OCI-M2 (cell line): ENCODE measurements at regions not wholly inside any gene's neighbourhood (a gene's known extent, or its start where the extent isn't known, plus 50 kb on each side); places are given as distances from the start of the nearest gene placed in this dataset.

Source experiments
- DNase-seq: peaks from one replicate; lab custom pipeline; 2025; ENCODE audit not compliant: unreplicated experiment; lab: John Stamatoyannopoulos, UW

DNA sequence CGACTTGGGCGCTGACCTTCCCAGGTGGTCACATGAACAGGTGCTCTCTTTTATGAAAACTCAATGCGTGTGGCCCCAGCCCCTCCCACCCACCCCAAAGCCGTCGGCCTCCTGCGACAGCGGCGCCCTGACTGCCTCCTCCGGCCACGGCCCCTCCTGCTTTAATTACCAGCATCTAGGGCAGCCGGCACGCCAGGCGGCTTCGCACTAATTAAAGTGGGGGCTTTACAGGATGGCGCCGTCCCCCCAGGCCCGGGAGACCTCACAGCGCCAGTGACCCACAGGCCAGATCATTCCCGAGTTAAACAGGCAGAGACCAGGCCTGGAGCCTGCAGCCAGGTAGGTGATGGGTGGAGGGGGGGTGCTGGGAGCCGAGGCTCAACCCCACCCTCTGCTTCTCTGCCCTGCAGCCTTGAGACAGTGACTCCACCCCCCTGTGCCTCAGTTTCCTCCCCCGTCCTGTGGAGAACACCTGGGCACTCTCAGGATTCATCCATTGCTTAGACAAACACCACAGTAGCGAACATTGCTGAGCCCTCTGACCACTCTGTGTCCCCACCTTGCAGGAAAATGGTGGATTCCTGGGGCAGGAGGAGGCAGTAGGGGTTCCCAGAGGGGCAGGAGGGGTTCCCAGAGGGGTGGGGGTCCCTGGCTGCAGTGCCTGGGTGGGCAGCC lies 100.8 kb downstream of the MICALL2 start:
- no peak for DNase-seq

- DNase-seq = no peak
These were observed 100.2 kb downstream of the MICALL2 start for GRCh38 chr7:1359051-1359400.

- DNase-seq = no peak
These were observed 99.4 kb downstream of the MICALL2 start for GRCh38 chr7:1359681-1360485.

DNA sequence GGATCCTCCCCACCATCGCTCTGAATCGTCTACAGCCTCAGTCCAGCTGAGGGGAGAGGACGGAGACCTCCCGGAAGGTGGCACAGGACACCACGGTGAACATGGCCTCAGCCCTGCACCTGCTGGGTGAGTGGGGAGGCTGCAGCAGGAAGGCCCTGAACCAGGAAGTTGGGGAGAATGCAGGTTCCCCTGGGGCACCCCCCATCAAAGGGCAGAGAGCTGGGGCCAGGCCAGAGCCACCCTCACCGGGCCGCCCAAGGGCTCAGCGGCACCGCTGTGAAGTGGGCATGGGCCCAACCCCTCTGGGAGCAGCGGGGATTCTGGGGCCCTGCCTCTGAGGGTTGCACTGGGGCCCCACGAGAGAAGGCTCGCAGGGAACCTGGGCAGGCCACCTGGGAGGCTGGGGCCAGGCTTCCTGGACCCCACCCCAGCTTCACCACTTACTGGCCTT lies 98.7 kb downstream of the MICALL2 start:
- no peak for DNase-seq

GRCh38 chr7:1361016-1361755 lies 98.1 kb downstream of the MICALL2 start:
- no peak for DNase-seq

GRCh38 chr7:1361756-1362125 lies 97.5 kb downstream of the MICALL2 start:
- no peak for DNase-seq

- DNase-seq = no peak
These were observed 97.0 kb downstream of the MICALL2 start for GRCh38 chr7:1362301-1362700.

GRCh38 chr7:1364068-1364905 lies 95.0 kb downstream of the MICALL2 start:
- DNase-seq = no peak

DNA sequence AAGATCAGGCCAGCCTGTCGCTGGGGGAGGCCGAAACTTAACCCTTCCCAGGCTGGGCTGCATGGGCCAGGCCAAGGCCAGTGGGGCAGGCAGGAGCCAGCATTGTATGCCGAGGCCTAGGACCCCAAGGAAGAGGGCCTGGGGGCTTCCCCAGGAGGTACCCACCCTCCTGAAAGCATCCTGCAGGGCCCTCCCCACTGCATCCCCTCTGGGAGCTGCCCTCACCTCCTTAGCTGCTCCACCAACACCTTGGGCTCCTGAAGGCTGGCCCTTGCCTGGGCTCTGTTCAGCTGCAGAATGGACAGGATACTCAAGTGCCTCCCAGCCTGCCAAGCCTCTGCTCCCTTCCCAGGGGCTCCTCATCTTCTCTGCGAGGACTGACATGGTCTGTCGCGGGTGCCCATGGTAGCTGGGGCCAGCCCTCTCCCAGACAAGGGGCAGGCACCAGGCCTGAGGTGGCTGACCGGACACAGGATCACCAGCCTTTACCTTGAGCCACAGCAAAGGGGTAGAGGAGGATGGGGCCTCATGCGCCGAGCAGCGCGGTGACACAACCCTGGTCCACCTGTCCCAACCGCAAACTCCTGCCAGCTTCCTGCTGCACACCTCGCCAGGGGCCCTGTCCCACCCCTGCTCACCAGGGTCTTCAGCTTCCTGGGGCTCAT lies 94.2 kb downstream of the MICALL2 start:
- DNase-seq = no peak

GRCh38 chr7:1365846-1366245 lies 93.4 kb downstream of the MICALL2 start:
- no peak for DNase-seq

GRCh38 chr7:1366801-1367405 lies 92.4 kb downstream of the MICALL2 start:
- DNase-seq = no peak

- no peak for DNase-seq
These were observed 91.6 kb downstream of the MICALL2 start for GRCh38 chr7:1367501-1368183.

- no peak for DNase-seq
These were observed 91.0 kb downstream of the MICALL2 start for GRCh38 chr7:1368184-1368681.

DNA sequence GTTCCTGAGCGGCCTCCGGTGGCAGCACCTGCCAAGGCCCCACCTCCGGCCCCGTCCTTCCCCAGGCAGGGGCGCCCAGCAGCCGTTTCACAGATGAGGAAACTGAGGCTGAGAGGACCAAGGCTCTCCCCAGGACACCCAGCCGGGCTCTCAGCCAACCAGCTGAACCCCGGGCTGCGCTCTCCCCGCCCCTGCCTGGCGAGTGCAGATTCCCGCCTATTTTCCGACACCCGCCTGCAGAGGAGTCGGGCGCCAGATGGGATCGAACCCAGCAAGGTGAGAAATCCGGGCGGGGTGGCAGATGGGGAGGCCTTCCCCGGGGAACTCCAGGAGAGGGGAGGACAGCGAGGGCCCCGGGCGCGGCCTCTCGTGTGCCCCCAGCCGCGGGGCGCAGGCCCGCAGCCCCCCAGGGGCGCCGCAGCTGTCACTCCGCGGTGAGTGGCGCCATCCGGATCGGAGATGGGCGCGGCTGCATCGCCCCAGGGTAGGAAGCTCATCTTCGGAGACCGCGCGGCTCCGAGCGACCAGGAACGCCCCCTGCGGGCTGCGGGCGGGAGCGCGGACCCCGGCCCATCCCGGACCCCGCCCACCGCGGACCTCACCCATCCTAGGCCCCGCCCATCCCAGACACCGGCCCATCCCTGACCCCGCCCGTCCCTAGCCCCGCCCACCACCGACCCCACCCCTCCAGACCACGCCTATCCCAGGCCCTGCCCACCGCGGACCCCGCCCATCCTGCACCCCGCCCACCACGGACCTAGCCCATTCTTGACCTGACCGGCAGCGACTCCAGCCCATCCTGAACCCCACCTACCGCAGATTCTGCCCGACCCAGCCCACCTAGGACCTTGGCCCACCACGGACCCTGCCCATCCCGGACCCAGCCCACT lies 90.3 kb downstream of the MICALL2 start:
- peak; percentile 33 for DNase-seq

- DNase-seq = no peak
These were observed 89.2 kb downstream of the MICALL2 start for GRCh38 chr7:1369916-1370657.

DNA sequence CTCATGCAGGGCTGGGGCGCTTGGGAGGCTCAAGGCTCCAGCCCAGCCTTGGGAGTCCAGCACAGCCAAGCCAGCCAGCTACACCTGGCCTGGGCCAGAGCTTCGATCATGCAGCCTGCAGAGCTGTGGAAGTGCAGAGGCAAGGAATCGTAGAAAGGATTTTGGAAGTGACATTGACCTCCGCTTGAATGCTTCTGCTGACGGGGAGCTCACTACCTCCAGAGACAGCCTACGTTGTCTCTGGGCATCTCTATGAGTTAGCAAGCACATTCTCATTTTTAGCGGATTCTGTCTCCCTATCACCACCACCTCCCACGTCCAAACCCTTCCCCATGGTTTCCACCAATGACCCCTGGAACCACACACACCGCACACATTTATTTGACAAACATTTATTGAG lies 88.5 kb downstream of the MICALL2 start:
- no peak for DNase-seq

DNA sequence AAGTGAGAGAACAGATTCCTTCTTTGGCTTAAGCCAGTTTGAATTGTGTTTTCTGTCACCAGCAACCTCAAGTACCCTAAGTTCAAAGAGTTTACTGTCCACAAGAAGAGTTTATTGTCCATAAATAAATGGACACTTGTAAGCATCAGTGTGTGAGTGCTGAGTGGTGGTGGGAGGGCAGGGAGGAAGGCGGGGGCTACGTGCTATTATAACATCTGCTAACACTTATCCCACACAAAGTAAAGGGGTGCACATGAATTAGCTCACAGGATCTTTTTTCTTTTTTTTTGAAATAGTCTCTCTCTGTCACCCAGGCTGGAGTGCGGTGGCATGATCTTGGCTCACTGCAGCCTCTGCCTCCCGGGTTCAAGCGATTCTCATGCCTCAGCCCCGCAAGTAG lies 87.2 kb downstream of the MICALL2 start:
- DNase-seq = no peak
